ENCODE measurements at regions not wholly inside any gene's neighbourhood (a gene's known extent, or its start where the extent isn't known, plus 50 kb on each side); places are given as distances from the start of the nearest gene placed in this dataset.

DNA sequence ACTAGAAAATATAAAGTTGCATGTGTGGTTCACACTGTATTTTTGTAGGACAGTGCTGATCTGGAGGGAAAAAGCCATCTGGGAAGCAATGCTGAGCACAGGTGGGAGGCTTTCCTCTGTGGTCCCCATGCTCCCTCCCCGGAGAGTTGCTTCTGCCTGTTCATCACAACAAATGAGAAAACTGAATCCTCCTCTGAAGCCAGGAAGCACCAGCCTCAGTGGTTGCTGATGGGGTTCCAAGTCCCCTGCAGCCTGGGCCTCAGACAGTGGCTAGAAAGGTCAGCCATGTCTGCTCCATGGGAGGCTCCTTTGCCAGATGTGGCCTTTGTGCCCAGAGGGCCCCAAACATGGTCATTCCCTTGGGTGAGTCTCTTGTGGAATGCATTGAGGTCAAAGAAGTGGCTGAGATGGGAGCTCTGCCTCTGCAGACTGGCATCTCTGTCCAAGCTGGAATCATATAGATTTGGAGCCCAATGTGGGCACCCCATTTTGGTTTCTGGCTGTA, 77.6 kb downstream of the C5orf15 start:
- Mint-ChIP-seq H3K36me3 (no peaks in the 10 kb centered on the region), H3K27me3 (peaks cover 4% of the 10 kb centered on the region), H3K27ac (no peak overlapping the region), H3K4me3 (no peak overlapping the region), H3K9me3 (ENCODE audit: low read depth) (no peaks in the 10 kb centered on the region), H3K4me1 (no peaks in the 10 kb centered on the region)
- no peak for DNase-seq
- ATAC-seq = no peak
- CTCF ChIA-PET = no interaction called here

DNA sequence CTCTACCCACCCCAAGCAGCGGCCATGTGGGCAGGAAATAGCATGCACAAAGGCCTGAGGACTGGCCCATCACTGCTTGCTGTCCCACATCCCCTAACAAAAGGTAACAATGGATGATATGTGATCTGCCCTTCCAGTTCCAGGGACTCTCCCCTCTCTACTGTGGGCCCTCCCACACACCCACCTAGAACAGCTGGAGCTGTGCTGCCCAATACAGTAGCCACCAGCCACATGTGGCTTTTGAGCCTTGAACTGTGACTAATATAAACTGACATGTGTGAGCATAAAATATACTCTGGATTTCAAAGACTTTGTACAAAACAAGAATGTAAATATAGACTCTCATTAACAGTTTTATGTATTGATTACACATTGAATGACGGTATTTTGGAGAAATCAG, 78.1 kb downstream of the C5orf15 start:
- Mint-ChIP-seq H3K27me3 (peaks cover 4% of the 10 kb centered on the region), H3K4me1 (no peaks in the 10 kb centered on the region), H3K27ac (no peak overlapping the region), H3K9me3 (ENCODE audit: low read depth) (no peaks in the 10 kb centered on the region), H3K4me3 (no peak overlapping the region), H3K36me3 (no peaks in the 10 kb centered on the region)
- DNase-seq = no peak
- CTCF ChIA-PET = no interaction called here
- no peak for ATAC-seq

GRCh38 chr5:133889271-133889905, 79.0 kb downstream of the C5orf15 start:
- no peak for DNase-seq
- H3K9me3 Mint-ChIP-seq (ENCODE audit: low read depth) = no peaks in the 10 kb centered on the region
- H3K4me3 Mint-ChIP-seq = no peak overlapping the region
- no peak for ATAC-seq
- CTCF ChIA-PET = no interaction called here
- peaks cover 4% of the 10 kb centered on the region for H3K27me3 Mint-ChIP-seq
- H3K36me3 Mint-ChIP-seq = no peaks in the 10 kb centered on the region
- no peak overlapping the region for H3K27ac Mint-ChIP-seq
- no peaks in the 10 kb centered on the region for H3K4me1 Mint-ChIP-seq

GRCh38 chr5:133888625-133888991, 79.8 kb downstream of the C5orf15 start:
- no peak for ATAC-seq
- Mint-ChIP-seq H3K4me3 (no peak overlapping the region), H3K27ac (no peak overlapping the region), H3K27me3 (no peaks in the 10 kb centered on the region), H3K4me1 (no peaks in the 10 kb centered on the region), H3K9me3 (ENCODE audit: low read depth) (no peaks in the 10 kb centered on the region), H3K36me3 (no peaks in the 10 kb centered on the region)
- CTCF ChIA-PET = no interaction called here
- DNase-seq = no peak

DNA sequence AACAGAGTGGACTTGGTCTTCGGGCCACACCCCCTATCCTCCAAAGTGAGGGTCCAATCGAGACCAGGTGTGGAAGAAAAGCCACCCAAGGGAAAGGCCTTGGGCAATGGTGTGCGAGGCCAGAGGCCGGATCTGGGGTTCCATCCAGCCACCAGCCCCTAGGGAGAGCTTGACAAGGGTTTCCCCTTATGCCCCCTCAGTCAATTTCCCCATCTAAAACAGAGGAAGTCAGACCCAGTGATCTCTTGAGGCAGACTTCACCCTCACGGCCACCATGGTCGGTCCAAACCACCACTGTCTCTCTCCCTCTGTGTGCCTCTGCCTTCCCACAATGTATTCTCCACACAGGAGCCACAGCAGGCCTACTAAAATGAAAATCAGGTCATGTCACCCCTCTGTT, 82.9 kb downstream of the C5orf15 start:
- Mint-ChIP-seq H3K36me3 (no peaks in the 10 kb centered on the region), H3K27ac (no peak overlapping the region), H3K27me3 (no peaks in the 10 kb centered on the region), H3K4me3 (no peak overlapping the region), H3K9me3 (ENCODE audit: low read depth) (no peaks in the 10 kb centered on the region), H3K4me1 (no peaks in the 10 kb centered on the region)
- DNase-seq (no peak), ATAC-seq (no peak)
- CTCF ChIA-PET = no interaction called here

DNA sequence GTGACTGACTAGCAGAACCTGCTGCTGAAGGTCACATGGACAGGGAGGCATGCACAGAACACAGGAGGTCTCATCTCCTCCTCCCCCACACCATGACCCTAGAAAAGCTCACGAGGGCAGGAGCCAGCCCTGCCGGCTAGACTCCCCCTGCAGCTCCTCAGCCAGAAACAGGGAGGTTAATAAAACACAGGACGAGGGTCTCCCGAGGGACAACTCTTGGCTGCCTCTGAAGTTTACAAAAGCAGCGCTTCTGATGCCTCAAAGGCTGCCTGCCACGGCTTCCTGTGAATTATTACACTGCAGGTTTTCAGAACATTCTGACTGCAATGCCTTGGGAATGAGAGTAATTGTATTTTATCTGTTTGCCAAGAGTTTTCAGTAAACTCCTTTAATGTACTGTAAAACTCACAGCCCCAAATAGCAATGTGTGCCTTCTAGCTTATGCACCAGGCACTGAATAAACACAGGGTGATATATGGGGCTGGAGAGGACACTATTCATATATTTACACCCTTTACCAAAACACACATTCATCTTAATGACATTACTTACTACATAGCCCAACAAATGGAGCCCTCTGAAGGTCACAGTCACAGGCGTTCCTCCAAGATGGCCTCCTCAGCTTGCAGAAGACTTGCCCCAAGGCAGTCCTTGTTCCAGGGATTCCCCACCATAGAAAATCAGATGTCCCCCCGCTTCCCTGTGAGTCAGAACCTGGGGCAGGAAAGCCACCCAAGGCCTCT, 83.7 kb downstream of the C5orf15 start:
- Mint-ChIP-seq H3K27ac (no peak overlapping the region), H3K27me3 (no peaks in the 10 kb centered on the region), H3K36me3 (no peaks in the 10 kb centered on the region), H3K9me3 (ENCODE audit: low read depth) (no peaks in the 10 kb centered on the region), H3K4me3 (no peak overlapping the region), H3K4me1 (no peaks in the 10 kb centered on the region)
- ATAC-seq (no peak), DNase-seq (no peak)
- CTCF ChIA-PET = interaction anchor here (2.8 kb wide), 1 partner anchor 15 kb away, joined by 9 read pairs; no protein-coding TSS in a partner anchor

- Mint-ChIP-seq H3K27me3 (no peaks in the 10 kb centered on the region), H3K4me1 (no peaks in the 10 kb centered on the region), H3K4me3 (no peak overlapping the region), H3K36me3 (no peaks in the 10 kb centered on the region), H3K27ac (no peak overlapping the region), H3K9me3 (ENCODE audit: low read depth) (no peaks in the 10 kb centered on the region)
- CTCF ChIA-PET = interaction anchor here (2.8 kb wide), 1 partner anchor 15 kb away, joined by 9 read pairs; no protein-coding TSS in a partner anchor
- DNase-seq (no peak), ATAC-seq (no peak)
Measured at GRCh38 chr5:133883916-133884315, 84.5 kb downstream of the C5orf15 start.

GRCh38 chr5:133882846-133883245, 85.6 kb downstream of the C5orf15 start:
- H3K27me3 Mint-ChIP-seq = no peaks in the 10 kb centered on the region
- H3K9me3 Mint-ChIP-seq (ENCODE audit: low read depth) = no peaks in the 10 kb centered on the region
- H3K36me3 Mint-ChIP-seq = no peaks in the 10 kb centered on the region
- no peak overlapping the region for H3K27ac Mint-ChIP-seq
- no peak for ATAC-seq
- H3K4me3 Mint-ChIP-seq = no peak overlapping the region
- DNase-seq = no peak
- H3K4me1 Mint-ChIP-seq = no peaks in the 10 kb centered on the region
- CTCF ChIA-PET = interaction anchor here (0.6 to 2.8 kb wide), 2 partner anchors 13 to 1337 kb away, joined by 3 to 9 read pairs; no protein-coding TSS in a partner anchor

DNA sequence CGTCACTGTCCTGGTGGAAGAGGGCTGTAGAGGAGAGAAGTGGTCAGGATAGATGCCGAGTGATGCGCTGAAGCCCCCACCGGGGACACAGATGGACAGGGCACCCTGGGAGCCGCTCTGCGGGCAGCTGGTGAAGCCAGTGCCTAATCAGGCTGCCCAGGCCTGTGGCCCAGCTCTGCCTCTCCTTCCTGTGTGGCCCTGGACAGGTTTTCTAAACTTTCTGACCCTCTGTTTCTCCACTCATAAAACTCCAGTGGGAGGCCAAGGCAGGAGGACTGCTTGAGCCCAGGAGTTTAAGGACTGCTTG, 86.1 kb downstream of the C5orf15 start:
- CTCF ChIA-PET = interaction anchor here (1.3 to 2.8 kb wide), 2 partner anchors 13 kb away, joined by 4 to 9 read pairs; no protein-coding TSS in a partner anchor
- Mint-ChIP-seq H3K4me3 (no peak overlapping the region), H3K27me3 (no peaks in the 10 kb centered on the region), H3K9me3 (ENCODE audit: low read depth) (no peaks in the 10 kb centered on the region), H3K27ac (no peak overlapping the region), H3K36me3 (no peaks in the 10 kb centered on the region), H3K4me1 (no peaks in the 10 kb centered on the region)
- ATAC-seq (no peak), DNase-seq (no peak)

DNA sequence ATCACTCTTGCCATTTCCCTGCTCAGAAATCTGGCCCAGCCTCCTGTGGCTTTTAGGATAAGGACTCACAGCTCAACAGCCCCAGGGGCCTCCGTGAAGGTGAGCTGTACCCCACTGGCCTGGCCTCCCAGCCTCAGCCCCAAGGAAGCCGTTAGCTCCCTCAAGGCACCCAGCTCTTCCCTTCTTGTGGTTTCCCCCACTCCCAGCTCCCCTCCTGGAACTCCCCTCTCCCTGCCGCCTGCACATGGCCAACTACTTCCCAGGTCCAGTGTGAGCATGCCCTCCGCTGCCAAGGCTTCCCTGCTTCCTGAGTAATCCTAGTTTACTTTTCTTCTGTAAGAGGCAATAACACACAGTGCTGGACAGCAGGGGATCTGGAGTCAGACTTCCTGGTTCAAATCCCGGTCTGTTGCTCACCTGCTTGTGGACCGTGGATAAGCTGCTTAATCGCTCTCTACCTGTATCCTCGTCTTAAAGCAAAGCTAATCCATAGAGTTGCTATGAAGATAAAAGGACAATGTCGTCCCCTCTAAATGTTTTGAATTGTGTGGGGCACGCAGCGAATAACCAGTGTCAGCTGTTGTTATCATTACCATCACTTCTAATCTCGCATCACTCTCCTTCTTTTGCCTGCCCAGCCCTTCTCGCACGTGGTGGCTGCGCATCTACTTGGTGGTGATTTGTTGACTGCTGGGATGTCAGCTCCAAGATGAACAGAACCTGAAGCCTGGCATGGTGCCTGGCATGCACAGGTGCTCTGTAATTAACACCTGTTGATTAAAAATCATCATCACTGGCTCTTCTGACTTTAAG, 86.6 kb downstream of the C5orf15 start:
- no peak overlapping the region for H3K27ac Mint-ChIP-seq
- DNase-seq (no peak), ATAC-seq (no peak)
- CTCF ChIA-PET = interaction anchor here (1.3 kb wide), 1 partner anchor 12 kb away, joined by 4 read pairs; no protein-coding TSS in a partner anchor
- H3K4me3 Mint-ChIP-seq = no peak overlapping the region
- H3K4me1 Mint-ChIP-seq = no peaks in the 10 kb centered on the region
- H3K9me3 Mint-ChIP-seq (ENCODE audit: low read depth) = no peaks in the 10 kb centered on the region
- no peaks in the 10 kb centered on the region for H3K36me3 Mint-ChIP-seq
- no peaks in the 10 kb centered on the region for H3K27me3 Mint-ChIP-seq

DNA sequence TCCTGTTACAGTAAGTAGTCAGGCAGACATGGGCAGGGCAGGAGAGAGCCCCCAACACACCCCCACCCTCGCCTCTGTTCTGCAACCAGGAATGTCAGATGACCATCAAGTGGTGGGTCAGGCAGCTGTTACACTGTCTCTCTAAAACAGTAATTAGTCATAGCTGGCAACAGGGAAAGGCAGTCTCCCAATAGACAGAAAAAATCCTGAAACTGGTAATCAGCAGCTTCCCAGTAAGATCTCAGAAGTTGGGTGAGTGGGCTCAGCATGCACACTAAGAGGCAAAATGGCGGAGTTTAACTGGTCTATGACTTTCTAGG, 90.2 kb downstream of the C5orf15 start:
- no peaks in the 10 kb centered on the region for H3K9me3 Mint-ChIP-seq (ENCODE audit: low read depth)

GRCh38 chr5:133877351-133878235, 90.8 kb downstream of the C5orf15 start:
- Mint-ChIP-seq H3K27ac (no peak overlapping the region), H3K4me1 (peaks cover 4% of the 10 kb centered on the region), H3K36me3 (no peaks in the 10 kb centered on the region), H3K4me3 (no peak overlapping the region), H3K27me3 (peaks cover 10% of the 10 kb centered on the region), H3K9me3 (ENCODE audit: low read depth) (no peaks in the 10 kb centered on the region)
- CTCF ChIA-PET = interaction anchor here (0.6 to 0.7 kb wide), 2 partner anchors 8 to 53 kb away, joined by 3 to 4 read pairs; no protein-coding TSS in a partner anchor
- ATAC-seq (no peak), DNase-seq (no peak)

More for the DNA sequence above, 90.2 kb downstream of the C5orf15 start:
- ATAC-seq = no peak
- H3K27me3 Mint-ChIP-seq = peaks cover 7% of the 10 kb centered on the region
- no peak overlapping the region for H3K4me3 Mint-ChIP-seq
- CTCF ChIA-PET = interaction anchor here (0.6 to 2.3 kb wide), 4 partner anchors 9 to 83 kb away, joined by 3 to 8 read pairs (median 4); no protein-coding TSS in a partner anchor
- H3K27ac Mint-ChIP-seq = no peak overlapping the region
- H3K4me1 Mint-ChIP-seq = peaks cover 4% of the 10 kb centered on the region
- no peak for DNase-seq
- H3K36me3 Mint-ChIP-seq = no peaks in the 10 kb centered on the region

DNA sequence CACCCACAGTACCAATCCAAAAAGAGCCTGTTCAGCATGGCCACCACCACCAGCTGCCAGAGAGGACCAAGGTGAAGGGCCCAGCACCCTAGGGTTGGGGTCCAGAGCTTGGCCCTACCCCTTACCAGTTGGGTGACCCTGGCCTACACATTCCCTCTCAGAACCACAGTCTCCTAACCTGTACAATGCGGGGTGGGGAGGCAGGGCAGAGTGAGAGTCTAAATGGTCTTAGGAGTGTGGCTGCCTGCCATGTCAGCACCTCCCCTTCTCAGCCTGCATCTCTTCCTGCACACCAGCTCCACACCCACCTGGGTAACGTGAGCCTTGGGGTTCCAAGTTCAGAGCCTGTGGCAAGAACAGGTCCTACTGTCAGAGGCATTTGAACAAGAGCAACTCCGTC, 92.2 kb downstream of the C5orf15 start:
- no peak overlapping the region for H3K4me3 Mint-ChIP-seq
- ATAC-seq (no peak), DNase-seq (no peak)
- H3K36me3 Mint-ChIP-seq = no peaks in the 10 kb centered on the region
- H3K4me1 Mint-ChIP-seq = peaks cover 4% of the 10 kb centered on the region
- CTCF ChIA-PET = no interaction called here
- H3K27ac Mint-ChIP-seq = no peak overlapping the region
- H3K9me3 Mint-ChIP-seq (ENCODE audit: low read depth) = no peaks in the 10 kb centered on the region
- peaks cover 19% of the 10 kb centered on the region for H3K27me3 Mint-ChIP-seq

Data from activated CD8-positive, alpha-beta memory T cell treated with anti-CD3 and anti-CD28 coated beads, Interleukin-2, amount 10 ng/mL, durations not matched to agents 7 days and 5 days (primary cell).